PC-9 (cell line): ENCODE measurements at regions not wholly inside any gene's neighbourhood (a gene's known extent, or its start where the extent isn't known, plus 50 kb on each side); places are given as distances from the start of the nearest gene placed in this dataset.

Source experiments
- EZH2 ChIP-seq: fragments of 200-600 bp; sonication (generic); IDR thresholded peaks from 2 replicates; pipeline ENCODE4 v1.8.0; 2017; ENCODE audit warnings: antibody characterized with exemption, low read depth
- TF ChIP-seq, protein P1 (sequence below): fragments of 200-600 bp; sonication (generic); conservative IDR thresholded peaks from 2 replicates; pipeline ENCODE4 v1.6.1; 2017; ENCODE audit warnings: mixed run types, antibody characterized with exemption, mild to moderate bottlenecking, moderate library complexity

DNA sequence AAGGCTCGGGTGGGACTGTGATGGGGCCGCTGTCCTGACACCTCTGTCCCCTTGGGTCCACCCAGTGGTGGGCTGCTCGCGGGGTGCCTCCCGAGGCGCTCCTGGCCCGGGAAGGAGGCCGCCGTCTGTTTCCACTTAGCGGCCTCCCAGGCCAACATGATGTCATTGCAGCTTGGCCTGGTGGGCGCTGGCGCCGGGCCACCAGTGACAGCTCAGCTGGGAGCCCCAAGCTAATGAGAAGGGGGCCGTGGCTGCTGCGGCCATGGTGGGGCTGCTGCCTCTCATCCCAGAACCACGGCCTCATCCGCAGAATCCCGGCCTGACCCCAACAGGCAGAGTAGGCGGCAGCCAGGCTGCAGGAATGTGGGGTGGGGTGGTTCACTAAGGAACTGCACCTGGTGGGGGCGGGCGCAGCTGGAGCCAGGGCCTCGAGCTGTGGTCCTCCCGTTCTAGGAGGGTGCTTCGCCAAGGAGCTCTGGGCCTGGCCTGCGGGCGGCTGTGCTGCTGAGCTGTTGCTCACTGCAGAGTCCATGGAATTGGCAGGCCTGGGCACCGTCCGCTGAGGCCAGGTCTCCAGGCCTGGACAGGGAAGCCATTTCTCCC, 123.5 kb upstream of the COL5A1 start:
- TF ChIP-seq, protein P1, sequence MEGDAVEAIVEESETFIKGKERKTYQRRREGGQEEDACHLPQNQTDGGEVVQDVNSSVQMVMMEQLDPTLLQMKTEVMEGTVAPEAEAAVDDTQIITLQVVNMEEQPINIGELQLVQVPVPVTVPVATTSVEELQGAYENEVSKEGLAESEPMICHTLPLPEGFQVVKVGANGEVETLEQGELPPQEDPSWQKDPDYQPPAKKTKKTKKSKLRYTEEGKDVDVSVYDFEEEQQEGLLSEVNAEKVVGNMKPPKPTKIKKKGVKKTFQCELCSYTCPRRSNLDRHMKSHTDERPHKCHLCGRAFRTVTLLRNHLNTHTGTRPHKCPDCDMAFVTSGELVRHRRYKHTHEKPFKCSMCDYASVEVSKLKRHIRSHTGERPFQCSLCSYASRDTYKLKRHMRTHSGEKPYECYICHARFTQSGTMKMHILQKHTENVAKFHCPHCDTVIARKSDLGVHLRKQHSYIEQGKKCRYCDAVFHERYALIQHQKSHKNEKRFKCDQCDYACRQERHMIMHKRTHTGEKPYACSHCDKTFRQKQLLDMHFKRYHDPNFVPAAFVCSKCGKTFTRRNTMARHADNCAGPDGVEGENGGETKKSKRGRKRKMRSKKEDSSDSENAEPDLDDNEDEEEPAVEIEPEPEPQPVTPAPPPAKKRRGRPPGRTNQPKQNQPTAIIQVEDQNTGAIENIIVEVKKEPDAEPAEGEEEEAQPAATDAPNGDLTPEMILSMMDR = no peak
- TF ChIP-seq EZH2 = no peak
